Testis (tissue), 2 donors: ENCODE measurements at regions not wholly inside any gene's neighbourhood (a gene's known extent, or its start where the extent isn't known, plus 50 kb on each side); places are given as distances from the start of the nearest gene placed in this dataset.

Experiments
- CTCF ChIP-seq, 3 experiments: fragments of 450-650 bp in 2 of 3; fragments of 200-600 bp in 1 of 3; sonication (generic) in 1 of 3; IDR thresholded peaks; one replicate each; pipeline ENCODE4 v1.5.1; 2016 to 2019; ENCODE audit warnings: antibody characterized with exemption in 3 of 3, mild to moderate bottlenecking in 2 of 3, moderate library complexity in 1 of 3
- POLR2A ChIP-seq: fragments of 450-650 bp; IDR thresholded peaks from one replicate; pipeline ENCODE4 v1.6.1; 2017; ENCODE audit warnings: antibody characterized with exemption, mild to moderate bottlenecking, moderate library complexity

GRCh38 chr15:87225436-87225835 is 1031.1 kb downstream of the NTRK3 start:
- no peak for TF ChIP-seq CTCF (IDR thresholded peaks at IDR 0.05)
- no peak for TF ChIP-seq POLR2A
